HEK293T (cell line): ENCODE measurements at regions not wholly inside any gene's neighbourhood (a gene's known extent, or its start where the extent isn't known, plus 50 kb on each side); places are given as distances from the start of the nearest gene placed in this dataset.

ENCODE experiments used
- SP1 ChIP-seq: fragments of 450-650 bp; IDR thresholded peaks from 2 replicates; pipeline ENCODE4 v1.6.1; 2017
- SUZ12 ChIP-seq: fragments of 450-650 bp; IDR thresholded peaks from 2 replicates; pipeline ENCODE4 v1.6.1; 2016; ENCODE audit warnings: mild to moderate bottlenecking

DNA sequence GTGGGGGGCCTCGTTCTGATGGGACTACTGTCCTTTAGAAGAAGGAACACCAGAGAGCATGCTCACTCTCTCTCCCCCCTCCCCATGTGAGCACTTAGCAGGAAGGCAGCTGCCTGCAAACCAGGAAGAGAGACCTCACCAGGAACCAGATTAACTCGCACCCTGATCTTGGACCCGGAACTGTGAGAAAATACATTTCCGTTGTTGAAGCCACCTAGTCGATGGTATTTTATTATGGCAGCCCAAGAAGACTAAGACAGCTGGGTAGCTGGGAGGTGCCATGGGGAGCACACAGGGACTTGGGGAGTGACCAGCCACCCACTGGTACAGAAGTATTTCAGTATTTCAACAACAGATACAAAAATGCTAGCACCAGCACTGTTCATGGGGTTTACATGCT lies 59.0 kb downstream of the VCPKMT start:
- TF ChIP-seq SP1 (no peak), SUZ12 (no peak)
